HG02938 (cell line): ENCODE measurements at regions not wholly inside any gene's neighbourhood (a gene's known extent, or its start where the extent isn't known, plus 50 kb on each side); places are given as distances from the start of the nearest gene placed in this dataset.
"Not testable (repeated sequence)": the region's sequence is repeated elsewhere in the genome, so short reads cannot be mapped to it uniquely, and the experiment has no call there.

Experiments used
- ATAC-seq: cut with Tn5 transposase; IDR thresholded peaks from one replicate; pipeline ENCODE4 v1.9.1; 2021; ENCODE audit warnings: mild to moderate bottlenecking, moderate library complexity; ENCODE audit not compliant: unreplicated experiment

DNA sequence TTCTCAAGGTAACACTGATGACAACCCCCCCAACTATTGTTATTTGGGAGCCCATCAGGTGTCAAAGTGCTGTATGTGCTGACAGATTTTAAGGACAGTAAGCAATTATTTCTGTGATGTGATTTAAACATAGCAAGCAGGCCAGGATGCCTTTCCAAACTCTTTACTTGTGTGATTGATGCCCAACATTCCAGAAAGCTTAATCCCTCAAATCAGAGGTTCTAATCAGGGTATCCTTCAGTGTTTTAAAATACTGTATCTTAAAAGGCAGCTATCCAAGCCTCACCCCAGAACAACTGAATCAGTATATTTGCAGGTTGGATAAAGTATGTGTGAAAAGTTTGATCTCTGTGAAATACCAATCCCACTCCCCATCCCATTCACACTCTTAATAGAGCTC is 119.7 kb downstream of the GASK1B start:
- no peak for ATAC-seq

DNA sequence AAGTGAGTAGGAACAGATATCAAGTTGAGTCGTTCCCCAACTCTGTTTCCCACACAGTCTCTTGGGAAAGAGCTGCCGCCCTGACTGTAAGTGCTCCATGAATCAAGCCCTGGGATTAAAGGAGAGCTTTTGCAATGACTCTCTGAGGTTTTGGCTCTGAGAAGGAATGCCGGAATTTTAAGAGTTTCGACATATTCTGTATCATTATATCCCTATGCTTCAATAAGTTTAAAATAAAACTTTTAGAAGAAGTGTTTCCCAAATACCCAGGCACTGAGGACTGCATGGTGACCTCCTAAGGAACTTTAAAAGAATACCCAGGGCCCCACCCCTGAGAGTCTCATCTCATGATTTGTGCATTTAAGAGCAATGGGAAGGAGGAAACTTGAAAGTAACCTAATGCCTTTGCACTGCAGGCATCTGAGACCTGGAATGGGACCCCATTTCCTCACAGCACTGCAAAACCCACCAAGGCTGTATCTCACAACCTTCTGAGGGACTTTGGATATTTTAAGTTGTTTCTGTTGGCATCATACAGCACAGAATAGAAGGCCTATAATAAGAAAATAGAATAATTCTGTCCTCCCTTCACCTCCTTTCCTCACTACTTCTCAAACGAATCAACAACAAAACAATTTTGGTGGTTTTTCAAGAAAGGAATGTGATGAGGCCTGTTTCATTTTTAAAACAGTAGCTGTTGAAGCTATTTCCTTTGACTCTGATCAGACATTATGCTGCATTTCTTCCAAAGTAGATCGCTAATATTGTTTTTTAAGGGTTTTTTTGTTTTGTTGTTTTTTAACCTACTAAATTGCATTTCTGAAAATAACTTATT is 121.2 kb downstream of the GASK1B start:
- no peak for ATAC-seq

DNA sequence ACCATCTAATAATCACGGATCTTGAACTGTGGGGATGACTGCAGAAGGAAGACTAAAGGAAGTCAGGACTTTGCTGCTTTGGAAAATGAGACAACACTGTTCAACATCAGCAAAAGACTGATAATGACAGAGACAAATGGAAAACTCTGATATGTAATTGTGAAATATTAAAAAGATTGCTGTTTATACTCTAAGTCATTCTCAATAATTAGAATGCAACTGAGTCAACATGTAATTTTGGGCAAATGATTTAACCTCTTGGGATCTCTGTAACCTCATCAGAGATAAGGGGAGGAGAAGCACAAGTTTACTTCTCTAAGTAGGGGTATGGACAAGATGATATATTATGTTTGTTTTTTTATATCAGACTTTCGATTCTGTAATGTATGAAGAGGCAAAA is 121.9 kb downstream of the GASK1B start:
- no peak for ATAC-seq

DNA sequence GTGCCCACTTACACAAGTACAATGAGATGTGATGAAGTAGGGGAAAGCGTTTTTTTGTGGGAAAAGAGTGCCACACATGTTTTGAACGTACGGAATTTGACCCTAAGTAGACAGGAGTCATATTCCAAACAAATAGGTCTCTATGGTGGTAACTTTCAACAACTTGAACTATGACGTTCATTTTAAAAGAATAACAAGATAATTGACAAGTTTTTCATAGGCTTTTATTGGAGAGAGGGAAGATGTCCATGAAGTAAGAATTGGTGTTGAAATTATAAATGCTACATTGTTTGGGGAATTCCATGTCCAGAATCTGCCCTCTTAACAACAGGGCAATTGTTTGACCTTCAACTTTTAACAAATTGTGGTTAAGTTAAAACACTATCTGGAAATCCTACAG is 126.5 kb downstream of the GASK1B start:
- no peak for ATAC-seq

DNA sequence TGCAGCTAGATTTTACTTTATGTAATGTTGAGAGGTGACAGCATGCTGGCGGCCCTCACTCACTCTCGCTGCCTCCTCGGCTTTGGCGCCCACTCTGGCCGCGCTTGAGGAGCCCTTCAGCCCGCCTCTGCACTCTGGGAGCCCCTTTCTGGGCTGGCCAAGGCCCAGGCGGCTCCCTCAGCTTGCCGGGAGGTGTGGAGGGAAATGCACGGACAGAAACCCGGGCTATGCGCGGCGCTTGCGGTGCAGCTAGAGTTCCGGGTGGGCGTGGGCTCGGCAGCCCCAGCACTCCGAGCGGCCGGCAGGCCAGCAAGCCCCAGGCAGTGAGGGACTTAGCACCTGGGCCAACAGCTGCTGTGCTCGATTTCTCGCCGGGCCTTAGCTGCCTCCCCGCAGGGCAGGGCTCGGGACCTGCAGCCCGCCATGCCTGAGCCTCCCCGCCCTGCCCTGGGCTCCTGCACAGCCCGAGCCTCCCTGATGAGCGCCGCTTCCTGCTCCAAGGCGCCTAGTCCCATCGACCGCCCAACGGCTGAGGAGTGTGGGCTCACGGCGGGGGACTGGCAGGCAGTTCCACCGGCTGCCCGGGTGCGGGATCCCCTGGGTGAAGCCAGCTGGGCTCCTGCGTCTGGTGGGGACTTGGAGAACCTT is 128.7 kb downstream of the GASK1B start:
- no peak for ATAC-seq

DNA sequence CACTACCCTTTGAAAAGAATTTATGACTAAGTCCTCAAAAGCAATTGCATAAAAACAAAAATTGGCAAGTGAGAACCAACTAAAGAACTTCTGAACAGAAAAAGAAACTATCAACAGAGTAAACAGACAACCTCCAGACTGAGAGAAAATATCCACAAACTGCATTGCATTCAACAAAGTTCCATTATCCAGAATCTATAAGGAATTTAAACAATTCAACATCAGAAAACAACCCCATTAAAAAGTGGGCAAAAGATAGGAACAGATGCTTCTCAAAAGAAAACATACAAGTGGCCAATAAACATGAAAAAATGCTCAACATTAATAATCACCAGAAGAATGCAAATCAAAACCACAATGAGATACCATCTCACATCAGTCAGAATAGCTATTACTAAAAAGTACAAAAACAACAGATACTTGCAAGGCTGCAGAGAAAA is 130.2 kb downstream of the GASK1B start:
- no peak for ATAC-seq

DNA sequence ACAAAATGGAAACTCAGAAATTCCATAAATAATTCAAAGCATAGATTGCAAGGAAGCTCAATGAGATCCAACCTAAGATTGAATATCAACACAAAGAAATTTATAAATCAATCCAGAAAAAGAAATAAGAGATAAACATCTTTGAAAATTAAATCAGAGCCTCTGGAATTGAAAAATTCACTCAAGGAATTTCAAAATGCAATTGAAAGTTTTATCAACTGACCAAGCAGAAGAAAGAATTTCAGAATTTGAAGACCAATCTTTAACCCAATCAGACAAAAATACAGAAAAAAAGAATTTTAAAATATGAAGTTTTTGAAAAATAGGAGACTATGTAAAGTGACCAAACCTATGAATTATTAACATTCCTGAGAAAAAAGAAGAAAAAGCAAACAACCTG is 134.1 kb downstream of the GASK1B start:
- no peak for ATAC-seq

DNA sequence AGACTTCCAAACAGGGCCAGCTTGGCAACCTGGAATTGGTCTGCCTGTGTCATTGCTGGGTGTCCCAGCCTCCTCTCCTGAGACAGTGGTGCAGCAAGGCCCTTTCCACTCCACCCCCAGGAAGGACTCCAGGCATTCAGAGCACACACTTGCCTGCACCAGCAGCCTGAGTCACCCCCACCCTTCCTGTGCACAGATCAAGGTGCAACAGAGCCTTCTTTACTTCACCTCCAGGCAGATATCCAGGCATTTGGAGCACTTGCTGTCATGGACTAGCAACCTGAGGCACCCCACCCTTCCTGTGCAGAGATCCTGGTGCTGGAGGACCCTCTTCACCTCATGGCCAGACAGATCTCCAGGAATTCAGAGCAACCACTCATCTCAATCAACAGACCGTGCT is 135.8 kb downstream of the GASK1B start:
- ATAC-seq: no peak

DNA sequence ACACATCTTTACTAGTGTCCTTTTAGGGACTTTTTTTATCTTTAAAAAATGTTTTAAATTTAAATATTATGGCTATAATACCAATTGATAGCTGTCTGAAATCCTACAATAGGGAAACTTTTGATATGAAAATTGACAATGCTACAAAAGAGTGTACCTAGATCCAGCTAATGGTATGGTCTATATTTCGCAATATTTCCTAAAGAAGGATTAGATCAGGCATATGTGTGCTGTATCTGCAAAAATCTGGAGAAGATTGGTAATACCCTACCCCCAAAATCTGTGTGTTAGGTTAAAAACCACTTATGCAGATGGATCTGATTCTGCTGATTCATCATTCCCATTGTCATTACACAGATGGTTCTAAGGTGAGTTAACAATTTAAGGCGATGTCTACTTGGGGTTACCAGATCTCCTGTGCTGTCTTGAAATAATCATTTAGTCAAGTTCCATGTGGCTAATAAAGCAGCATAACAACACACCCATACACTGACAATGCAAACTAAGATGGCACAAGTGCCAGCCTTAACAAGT is 137.1 kb downstream of the GASK1B start:
- no peak for ATAC-seq

DNA sequence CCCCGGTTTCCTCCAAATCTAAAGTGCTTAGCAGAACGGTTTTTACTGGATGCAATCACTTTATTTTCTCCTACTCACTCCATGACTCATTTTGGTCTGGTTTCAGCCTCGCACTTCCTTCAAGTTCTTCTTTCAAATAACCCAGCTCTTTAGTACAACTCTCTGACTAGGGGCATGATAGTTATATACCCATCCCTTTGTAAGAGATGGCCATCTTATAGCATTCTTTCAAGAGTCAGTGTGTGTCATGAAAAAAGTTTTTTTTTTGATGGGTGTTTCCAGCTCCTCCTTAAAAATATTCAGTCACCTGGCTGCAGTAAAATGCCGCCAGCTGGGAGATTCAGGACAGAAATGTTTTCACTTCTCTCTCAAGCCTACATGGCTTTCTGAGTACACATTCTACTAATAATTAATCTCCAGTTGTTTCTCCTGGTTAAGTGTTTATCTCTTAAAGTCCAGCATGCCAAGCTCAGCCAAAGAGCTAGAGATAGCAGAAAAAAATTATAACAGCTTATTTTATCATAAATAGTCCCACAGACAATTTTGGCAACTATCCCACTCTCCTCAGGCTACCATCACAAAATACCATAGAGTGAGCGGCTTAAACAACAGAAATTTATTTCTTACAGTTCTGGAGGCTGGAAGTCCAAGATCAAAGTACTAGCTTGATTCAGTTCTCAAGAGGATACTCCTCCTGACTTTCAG is 139.3 kb downstream of the GASK1B start:
- ATAC-seq: no peak

DNA sequence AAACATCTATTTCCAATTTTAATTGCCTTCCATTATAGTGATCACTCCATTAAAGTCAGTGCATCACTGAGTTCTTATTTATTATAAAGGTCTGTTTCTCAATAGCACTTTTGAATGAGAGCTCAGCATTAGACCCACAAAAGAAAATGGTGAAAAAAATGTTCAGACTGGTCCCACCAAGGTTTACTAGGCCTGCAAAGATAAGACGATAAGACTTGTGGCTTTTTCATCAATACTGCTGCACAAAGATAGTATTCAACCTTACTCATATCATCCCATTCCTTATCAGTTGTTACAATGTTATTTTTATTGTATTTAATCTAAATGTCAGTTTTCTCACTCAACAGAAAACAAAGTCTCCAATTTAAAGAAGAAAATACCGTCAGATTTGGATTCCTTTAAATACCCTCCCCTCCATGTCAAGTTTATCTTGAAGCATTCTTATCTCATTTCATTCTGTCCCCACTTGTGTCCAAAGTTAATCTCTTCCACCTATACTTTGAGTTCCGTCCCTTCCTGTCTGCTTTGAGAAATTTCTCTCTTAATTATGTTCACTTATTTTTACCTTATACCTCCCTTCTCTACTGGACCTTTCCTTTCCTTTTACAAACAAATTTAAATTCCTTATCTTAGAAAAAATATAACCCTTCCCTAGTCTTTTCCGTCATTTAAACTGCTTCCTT is 140.0 kb downstream of the GASK1B start:
- ATAC-seq: no peak

DNA sequence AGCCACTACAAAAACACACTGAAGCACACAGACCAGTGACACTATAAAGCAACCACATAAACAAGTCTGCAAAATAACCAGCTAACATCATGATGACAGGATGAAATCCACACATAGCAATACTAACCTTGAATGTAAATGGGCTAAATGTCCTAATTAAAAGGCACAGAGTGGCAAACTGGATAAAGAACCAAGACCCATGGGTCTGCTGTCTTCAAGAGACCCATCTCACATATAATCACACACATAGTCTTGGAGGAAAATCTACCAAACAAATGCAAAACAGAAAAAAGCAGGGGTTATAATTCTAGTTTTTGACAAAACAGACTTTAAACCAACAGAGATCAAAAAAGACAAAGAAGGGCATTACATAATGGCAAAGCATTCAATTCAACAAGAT is 144.4 kb downstream of the GASK1B start:
- ATAC-seq: not testable (repeated sequence)

DNA sequence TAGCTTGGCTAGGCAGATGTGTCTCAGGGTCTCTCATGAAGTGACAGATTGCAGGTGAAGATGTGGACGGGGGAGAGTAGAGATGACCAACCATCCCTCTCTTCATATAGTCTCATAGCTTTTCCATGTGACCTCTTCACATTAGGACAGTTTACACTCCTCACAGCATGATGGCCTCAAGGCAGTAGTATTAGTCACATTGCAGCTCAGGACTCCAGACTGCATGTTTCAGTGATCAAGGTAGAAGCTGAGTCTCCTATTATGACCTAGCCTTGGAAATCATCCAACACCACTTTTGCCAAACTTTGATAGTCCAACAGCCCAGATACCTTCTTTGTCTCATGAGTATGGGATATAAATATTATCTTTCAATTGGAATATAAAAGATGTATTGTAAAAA is 147.7 kb downstream of the GASK1B start:
- no peak for ATAC-seq

DNA sequence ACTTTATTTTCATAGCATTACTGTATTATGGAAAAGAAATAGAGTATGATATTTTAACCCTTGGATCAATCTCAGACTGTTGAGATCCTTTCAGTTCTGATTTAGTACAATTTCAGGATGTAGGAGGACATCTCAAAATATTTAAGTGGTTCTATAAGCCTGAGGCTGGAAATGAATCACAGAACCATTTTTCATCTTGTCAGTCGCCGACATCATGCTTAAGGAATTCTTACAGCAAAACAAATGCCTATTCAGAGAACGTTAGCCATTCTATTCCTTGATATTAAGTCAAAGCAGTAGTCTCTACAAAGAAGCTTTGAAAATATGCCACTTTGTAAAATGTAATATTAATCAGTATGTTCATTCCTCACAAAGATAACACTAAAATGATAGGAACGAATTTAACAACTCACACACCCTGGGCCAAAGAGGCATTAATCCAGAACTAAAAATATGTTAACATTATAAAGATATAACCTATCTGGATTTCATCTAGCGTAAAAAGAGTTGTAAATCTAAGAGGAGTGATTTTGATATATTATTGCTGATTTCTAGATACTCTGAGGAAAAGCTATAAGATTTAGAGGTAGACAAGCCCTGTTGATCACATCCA is 152.0 kb downstream of the GASK1B start:
- no peak for ATAC-seq

DNA sequence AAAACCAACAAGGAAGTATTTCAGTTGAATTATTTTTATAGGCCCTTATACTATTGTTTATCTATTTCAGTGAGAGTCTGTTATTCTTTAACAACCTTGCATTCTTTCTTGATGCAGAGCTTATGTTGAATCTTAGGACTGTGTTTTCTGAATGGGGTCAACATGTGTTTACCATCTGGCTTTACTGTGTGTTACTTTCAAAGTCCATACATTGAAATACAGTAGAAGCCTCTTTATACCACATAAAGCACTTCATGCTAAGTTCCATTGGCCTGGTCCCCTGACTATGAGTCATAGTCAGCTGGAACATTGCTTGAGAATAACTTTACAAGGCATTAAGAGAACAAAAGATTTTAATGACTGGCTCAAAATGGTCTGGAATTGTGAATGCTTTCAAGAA is 152.6 kb downstream of the GASK1B start:
- ATAC-seq: no peak

DNA sequence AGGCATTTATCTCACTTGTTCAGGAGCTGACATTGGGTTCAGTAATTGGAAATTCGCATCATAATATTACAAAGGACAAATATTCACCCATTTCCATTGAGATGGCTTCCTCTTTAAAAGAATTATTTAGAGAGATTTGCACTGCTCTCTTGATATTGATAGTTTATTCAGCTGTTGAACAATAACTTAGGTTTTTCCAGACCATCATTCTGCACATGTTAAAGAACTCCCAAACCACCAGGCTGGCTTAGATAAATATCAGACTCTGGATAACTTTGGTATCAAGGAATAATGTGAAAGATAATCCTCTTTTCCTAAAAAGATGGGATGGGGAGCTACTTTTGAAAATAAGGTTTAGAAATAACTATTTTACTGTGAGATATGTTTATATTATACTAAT is 154.0 kb downstream of the GASK1B start:
- no peak for ATAC-seq

DNA sequence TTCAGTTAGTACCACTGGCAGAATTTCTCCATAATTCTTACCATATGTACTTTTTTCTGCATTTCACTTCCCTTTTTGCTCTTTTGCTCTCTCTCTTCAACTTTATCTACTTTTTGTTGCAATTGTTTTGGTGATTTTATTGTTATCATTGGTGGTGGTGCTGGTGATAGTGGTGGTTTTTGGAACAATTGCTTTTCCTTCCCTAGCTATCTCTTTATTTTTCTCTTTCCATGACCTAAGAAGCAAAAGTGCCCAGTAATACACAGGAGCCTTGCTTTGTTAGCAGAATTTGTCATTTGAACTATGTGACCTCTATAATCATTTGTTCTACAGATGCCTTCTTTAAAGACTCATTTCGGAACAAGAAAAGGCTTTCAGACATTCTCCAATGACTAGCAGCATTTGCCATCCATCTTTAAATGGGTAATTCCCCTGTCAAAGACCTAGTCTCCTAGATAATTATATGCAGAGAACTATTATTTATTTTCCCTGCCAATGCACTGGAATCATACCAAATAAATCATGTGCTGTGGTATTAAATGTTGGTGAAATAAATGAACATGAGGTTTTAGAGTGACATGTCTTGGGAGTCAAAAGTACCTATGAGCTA is 154.5 kb downstream of the GASK1B start:
- ATAC-seq: no peak

DNA sequence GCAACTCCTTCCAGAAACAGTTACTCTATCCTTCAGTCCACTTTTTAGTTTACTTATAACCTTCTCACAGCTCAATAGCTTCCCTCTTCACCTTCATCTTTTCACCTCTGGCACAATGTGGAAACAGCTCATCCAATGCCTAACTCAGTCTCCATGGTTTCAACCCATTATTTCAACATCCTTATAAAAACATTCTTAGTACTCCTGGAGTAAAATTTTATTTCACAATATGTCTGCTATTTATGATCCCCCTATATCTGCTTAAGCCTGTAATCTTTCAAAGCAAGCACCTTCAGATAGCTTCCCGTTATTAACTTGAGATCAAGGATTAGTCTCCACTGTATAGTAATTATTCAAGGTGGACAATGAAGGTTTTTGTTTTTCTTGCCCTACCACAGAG is 156.3 kb downstream of the GASK1B start:
- no peak for ATAC-seq

DNA sequence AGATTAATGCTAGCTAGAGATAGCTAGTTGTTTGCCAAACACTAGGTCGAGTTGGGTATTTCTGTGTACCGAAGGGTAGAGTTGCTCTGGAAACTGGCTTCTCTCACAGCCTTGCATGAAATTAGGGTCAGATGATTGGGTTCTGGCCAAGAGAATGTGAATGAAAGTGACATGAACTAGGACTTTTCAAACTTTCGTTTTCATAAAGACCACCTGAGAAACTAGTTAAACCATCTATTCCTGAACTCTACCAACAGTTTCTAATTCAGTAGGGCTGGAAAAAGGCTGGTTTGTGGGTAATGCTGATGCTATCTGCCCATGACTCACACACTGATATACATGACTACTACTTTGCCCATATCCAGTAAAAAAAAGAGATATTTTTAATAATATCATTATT is 157.6 kb downstream of the GASK1B start:
- ATAC-seq: no peak

DNA sequence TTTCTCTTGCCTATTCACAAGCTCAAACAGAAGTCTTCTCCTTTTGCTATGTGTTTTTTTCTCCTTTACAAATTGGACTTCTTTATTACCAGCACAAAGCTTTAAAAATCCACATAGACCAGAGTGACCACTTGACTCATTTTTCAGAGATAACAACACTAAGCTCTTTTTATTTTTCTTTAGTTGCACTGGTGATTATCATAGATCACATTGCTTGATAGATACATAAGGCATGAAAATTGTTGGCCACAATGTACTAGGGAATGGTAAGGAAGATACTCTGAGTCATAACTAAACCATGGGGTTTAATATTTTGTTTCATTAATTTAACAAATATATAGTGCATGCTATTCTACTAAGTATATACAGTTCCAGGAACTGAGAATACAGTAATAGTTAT is 159.0 kb downstream of the GASK1B start:
- no peak for ATAC-seq
